Suprapubic skin (tissue), 4 donors: ENCODE measurements at regions not wholly inside any gene's neighbourhood (a gene's known extent, or its start where the extent isn't known, plus 50 kb on each side); places are given as distances from the start of the nearest gene placed in this dataset.
A peak's percentile ranks its signal among the peaks of the same experiment; 100 is the strongest.

Experiments used
- DNase-seq, 2 donors: peaks; one replicate each; pipeline ENCODE4 v3.0.0-alpha.2; 2019; ENCODE audit warnings: low spot score in 2 of 2
- H3K27ac ChIP-seq: fragments of 200-600 bp; sonication (generic); one replicate; pipeline ENCODE4 v1.5.1; 2019
- H3K27me3 ChIP-seq: fragments of 200-600 bp; sonication (generic); one replicate; pipeline ENCODE4 v1.5.1; 2019
- H3K36me3 ChIP-seq: fragments of 200-600 bp; sonication (generic); one replicate; pipeline ENCODE4 v1.5.1; 2019
- H3K4me1 ChIP-seq: fragments of 200-600 bp; sonication (generic); one replicate; pipeline ENCODE4 v1.5.1; 2019
- H3K4me3 ChIP-seq: fragments of 200-600 bp; sonication (generic); one replicate; pipeline ENCODE4 v1.5.1; 2019; ENCODE audit warnings: mild to moderate bottlenecking
- H3K9me3 ChIP-seq: fragments of 200-600 bp; sonication (generic); one replicate; pipeline ENCODE4 v1.5.1; 2019
- CTCF ChIP-seq, 2 donors: fragments of 200-600 bp in 1 of 2; fragments of 450-650 bp in 1 of 2; sonication (generic) in 1 of 2; IDR thresholded peaks; one replicate each; pipeline ENCODE4 v1.5.1; 2016 to 2019; ENCODE audit warnings: antibody characterized with exemption in 2 of 2, mild to moderate bottlenecking in 1 of 2, moderate library complexity in 1 of 2
- EP300 ChIP-seq: sonication (generic); formaldehyde crosslinking; IDR thresholded peaks from one replicate; pipeline ENCODE4 v1.6.1; 2017; ENCODE audit warnings: antibody characterized with exemption
- POLR2A ChIP-seq, 2 donors: fragments of 450-650 bp; IDR thresholded peaks; one replicate each; pipeline ENCODE4 v1.6.1; 2017; ENCODE audit warnings: antibody characterized with exemption in 2 of 2, mild to moderate bottlenecking in 2 of 2, moderate library complexity in 2 of 2
- POLR2AphosphoS5 ChIP-seq, 3 donors: sonication (generic); formaldehyde crosslinking; IDR thresholded peaks; one replicate each; pipeline ENCODE4 v1.6.1; 2017; ENCODE audit warnings: antibody characterized with exemption in 3 of 3
- WGBS: methylation state at CpG from one replicate; pipeline ENCODE4 v1.1.5; 2018; 5-methylcytosine and 5-hydroxymethylcytosine counted together

GRCh38 chr14:26743284-26743683, 145.5 kb upstream of the NOVA1 start:
- H3K4me1 ChIP-seq: no peaks in the 10 kb centered on the region
- DNase-seq: no peak
- H3K27ac ChIP-seq: no peak overlapping the region
- H3K9me3 ChIP-seq: no peaks in the 10 kb centered on the region
- no peak for TF ChIP-seq POLR2AphosphoS5 (IDR thresholded peaks at IDR 0.05)
- WGBS: 83% methylated on average over 2 of the region's 2 CpGs
- no peaks in the 10 kb centered on the region for H3K36me3 ChIP-seq
- no peaks in the 10 kb centered on the region for H3K27me3 ChIP-seq
- no peak overlapping the region for H3K4me3 ChIP-seq

- no peak for DNase-seq
- WGBS: 60% methylated on average over 1 of the region's 1 CpG
Observed at GRCh38 chr14:26744903-26745302, 147.1 kb upstream of the NOVA1 start.

GRCh38 chr14:26761532-26761931, 163.7 kb upstream of the NOVA1 start:
- Histone ChIP-seq H3K4me3 (no peak overlapping the region), H3K36me3 (no peaks in the 10 kb centered on the region), H3K4me1 (no peaks in the 10 kb centered on the region), H3K27ac (no peak overlapping the region), H3K9me3 (no peaks in the 10 kb centered on the region), H3K27me3 (no peaks in the 10 kb centered on the region)
- 90% methylated on average over 9 of the region's 9 CpGs for WGBS
- no peak for DNase-seq
- TF ChIP-seq POLR2AphosphoS5 (IDR thresholded peaks at IDR 0.05) (no peak), CTCF (IDR thresholded peaks at IDR 0.05) (no peak), EP300 (no peak), POLR2A (IDR thresholded peaks at IDR 0.05) (no peak)

More at GRCh38 chr14:26744903-26745302, 147.1 kb upstream of the NOVA1 start:
- Histone ChIP-seq H3K4me3 (no peak overlapping the region), H3K27ac (no peak overlapping the region), H3K27me3 (no peaks in the 10 kb centered on the region), H3K36me3 (no peaks in the 10 kb centered on the region), H3K9me3 (no peaks in the 10 kb centered on the region), H3K4me1 (no peaks in the 10 kb centered on the region)
- TF ChIP-seq EP300 (no peak), CTCF (IDR thresholded peaks at IDR 0.05) (no peak), POLR2A (IDR thresholded peaks at IDR 0.05) (no peak), POLR2AphosphoS5 (IDR thresholded peaks at IDR 0.05) (no peak)

- no peaks in the 10 kb centered on the region for H3K4me1 ChIP-seq
- H3K9me3 ChIP-seq: no peaks in the 10 kb centered on the region
- no peak for DNase-seq
- TF ChIP-seq CTCF (IDR thresholded peaks at IDR 0.05) (no peak), POLR2A (IDR thresholded peaks at IDR 0.05) (no peak), EP300 (no peak), POLR2AphosphoS5 (IDR thresholded peaks at IDR 0.05) (no peak)
- H3K36me3 ChIP-seq: no peaks in the 10 kb centered on the region
- no peak overlapping the region for H3K4me3 ChIP-seq
- H3K27ac ChIP-seq: no peak overlapping the region
- H3K27me3 ChIP-seq: no peaks in the 10 kb centered on the region
Observed at GRCh38 chr14:26765301-26765700, 167.5 kb upstream of the NOVA1 start.

GRCh38 chr14:26765768-26766520, 168.1 kb upstream of the NOVA1 start:
- H3K27me3 ChIP-seq: no peaks in the 10 kb centered on the region
- no peaks in the 10 kb centered on the region for H3K4me1 ChIP-seq
- DNase-seq: no peak
- H3K4me3 ChIP-seq: no peak overlapping the region
- TF ChIP-seq POLR2AphosphoS5 (IDR thresholded peaks at IDR 0.05) (no peak), POLR2A (IDR thresholded peaks at IDR 0.05) (no peak), EP300 (no peak)
- WGBS: 39% methylated on average over 2 of the region's 2 CpGs
- no peaks in the 10 kb centered on the region for H3K9me3 ChIP-seq
- peak overlapping the region; percentile 9 for H3K27ac ChIP-seq
- H3K36me3 ChIP-seq: no peaks in the 10 kb centered on the region

- H3K4me3 ChIP-seq: no peak overlapping the region
- no peaks in the 10 kb centered on the region for H3K27me3 ChIP-seq
- WGBS: 84% methylated on average over 1 of the region's 1 CpG
- no peak for TF ChIP-seq POLR2A (IDR thresholded peaks at IDR 0.05)
- no peak for TF ChIP-seq POLR2AphosphoS5 (IDR thresholded peaks at IDR 0.05)
- TF ChIP-seq CTCF (IDR thresholded peaks at IDR 0.05): no peak
- no peak for TF ChIP-seq EP300
- no peak for DNase-seq
- H3K27ac ChIP-seq: peak overlapping the region; percentile 9
- no peaks in the 10 kb centered on the region for H3K4me1 ChIP-seq
- H3K9me3 ChIP-seq: no peaks in the 10 kb centered on the region
- no peaks in the 10 kb centered on the region for H3K36me3 ChIP-seq
Observed at GRCh38 chr14:26766726-26767125, 168.9 kb upstream of the NOVA1 start.
